ENCODE measurements at regions not wholly inside any gene's neighbourhood (a gene's known extent, or its start where the extent isn't known, plus 50 kb on each side); places are given as distances from the start of the nearest gene placed in this dataset.
"Not testable (repeated sequence)": the region's sequence is repeated elsewhere in the genome, so short reads cannot be mapped to it uniquely, and the experiment has no call there.

- no peaks in the 10 kb centered on the region for H4K20me1 ChIP-seq (ENCODE audit: control insufficient read depth, insufficient read depth)
- CTCF ChIA-PET = interaction anchor here (1.7 kb wide), 1 partner anchor 17 kb away, joined by 4 read pairs; no protein-coding TSS in a partner anchor
- in situ Hi-C loops (cut with MboI) = no loop called here
- no peak overlapping the region for H2AFZ ChIP-seq (ENCODE audit: control insufficient read depth, low read depth, low read length)
- POLR2A ChIA-PET = interaction anchor here (0.6 kb wide), 1 partner anchor 537 kb away, joined by 3 read pairs; no protein-coding TSS in a partner anchor
- no peak overlapping the region for H3K4me2 ChIP-seq (ENCODE audit: control insufficient read depth, insufficient read depth)
- FAIRE-seq (peak; percentile 35), ATAC-seq (peak; percentile 66), DNase-seq (ENCODE audit: low read depth, low spot score) (no peak)
- H3K9ac ChIP-seq (ENCODE audit: control insufficient read depth, insufficient read depth, low read length) = no peak overlapping the region
- no peak overlapping the region for H3K4me3 ChIP-seq
- SMC1A ChIA-PET (ENCODE audit: uncharacterized antibody, unreplicated experiment) = interaction anchor here (1.2 kb wide), 1 partner anchor 133 kb away, joined by 3 read pairs; no protein-coding TSS in a partner anchor
- peaks cover 0 to 2% of the 10 kb centered on the region in 2 experiments; a peak in 2 of 4 replicates for H3K27me3 ChIP-seq (replicated peaks in 1 of 2; ENCODE audit: control insufficient read depth in 2 of 2, insufficient read depth in 2 of 2, low read length in 1 of 2)
- WGBS (ENCODE audit: insufficient coverage, insufficient replicate concordance, low lambda C conversion rate, missing lambda C conversion rate) = 56% methylated on average over 1 of the region's 1 CpG
- H3K36me3 ChIP-seq (ENCODE audit: control insufficient read depth in 2 of 2, insufficient read depth in 2 of 2, low read length in 1 of 2) = no peaks in the 10 kb centered on the region
- RAD21 ChIA-PET (ENCODE audit: unreplicated experiment) = no interaction called here
- intact Hi-C loops (cut with micrococcal nuclease; ENCODE audit: unreplicated experiment) = no loop called here
- H3K9me3 ChIP-seq (replicated peaks; ENCODE audit: control insufficient read depth, insufficient read depth, low read length) = no peaks in the 10 kb centered on the region
- no peaks in the 10 kb centered on the region for H3K4me1 ChIP-seq (ENCODE audit: control insufficient read depth, insufficient read depth, low read length)
- peak; percentile 27 for TF ChIP-seq USF1 (IDR thresholded peaks at IDR 0.05; ENCODE audit: borderline replicate concordance, extremely low read length, insufficient read depth, low read depth, low read length)
- TF ChIP-seq SMAD5 (IDR thresholded peaks at IDR 0.05; ENCODE audit: low read depth) = no peak
- peak; percentile 86 for TF ChIP-seq SPI1 (IDR thresholded peaks at IDR 0.05; ENCODE audit: borderline replicate concordance, insufficient read depth, low read depth, low read length)
- TF ChIP-seq CBFB (IDR thresholded peaks at IDR 0.05; ENCODE audit: low read depth) = no peak
- TF ChIP-seq MEF2A (IDR thresholded peaks at IDR 0.05; ENCODE audit: insufficient read depth, low read depth, low read length) = no peak
- H3K79me2 ChIP-seq (ENCODE audit: control insufficient read depth, insufficient read depth, low read length) = no peaks in the 10 kb centered on the region
- no peak overlapping the region for H3K27ac ChIP-seq (ENCODE audit: control insufficient read depth, insufficient read depth)
- no TSS peak for BruUV-seq (replicated peaks)
Measured at GRCh38 chr16:82280867-82281266, 110.8 kb upstream of the MPHOSPH6 start.

- DNase-seq (ENCODE audit: low read depth, low spot score); ATAC-seq; in situ Hi-C loops (cut with MboI); BruUV-seq (replicated peaks); H3K9me3 ChIP-seq (replicated peaks; ENCODE audit: control insufficient read depth, insufficient read depth, low read length); SMC1A ChIA-PET (ENCODE audit: uncharacterized antibody, unreplicated experiment); H4K20me1 ChIP-seq (ENCODE audit: control insufficient read depth, insufficient read depth); H3K27ac ChIP-seq (ENCODE audit: control insufficient read depth, insufficient read depth); H3K4me1 ChIP-seq (ENCODE audit: control insufficient read depth, insufficient read depth, low read length); POLR2A ChIA-PET; RAD21 ChIA-PET (ENCODE audit: unreplicated experiment); H3K4me3 ChIP-seq; intact Hi-C loops (cut with micrococcal nuclease; ENCODE audit: unreplicated experiment); H2AFZ ChIP-seq (ENCODE audit: control insufficient read depth, low read depth, low read length); H3K9ac ChIP-seq (ENCODE audit: control insufficient read depth, insufficient read depth, low read length); H3K4me2 ChIP-seq (ENCODE audit: control insufficient read depth, insufficient read depth); H3K36me3 ChIP-seq (ENCODE audit: control insufficient read depth in 2 of 2, insufficient read depth in 2 of 2, low read length in 1 of 2); H3K79me2 ChIP-seq (ENCODE audit: control insufficient read depth, insufficient read depth, low read length); H3K27me3 ChIP-seq (replicated peaks in 1 of 2; ENCODE audit: control insufficient read depth in 2 of 2, insufficient read depth in 2 of 2, low read length in 1 of 2); FAIRE-seq: not testable (repeated sequence)
- 0% methylated on average over 3 of the region's 3 CpGs for WGBS (ENCODE audit: insufficient coverage, insufficient replicate concordance, low lambda C conversion rate, missing lambda C conversion rate)
- CTCF ChIA-PET = interaction anchor here (4.9 kb wide), 1 partner anchor 12 kb away, joined by 36 read pairs; no protein-coding TSS in a partner anchor
Measured at GRCh38 chr16:82275349-82275748, 105.3 kb upstream of the MPHOSPH6 start.

Data from GM12878 (cell line).